GM18517 (cell line): ENCODE measurements at regions not wholly inside any gene's neighbourhood (a gene's known extent, or its start where the extent isn't known, plus 50 kb on each side); places are given as distances from the start of the nearest gene placed in this dataset.

Experiments
- ATAC-seq: cut with Tn5 transposase; IDR thresholded peaks from one replicate; pipeline ENCODE4 v1.9.1; 2021; ENCODE audit warnings: mild to moderate bottlenecking, moderate library complexity; ENCODE audit not compliant: unreplicated experiment

DNA sequence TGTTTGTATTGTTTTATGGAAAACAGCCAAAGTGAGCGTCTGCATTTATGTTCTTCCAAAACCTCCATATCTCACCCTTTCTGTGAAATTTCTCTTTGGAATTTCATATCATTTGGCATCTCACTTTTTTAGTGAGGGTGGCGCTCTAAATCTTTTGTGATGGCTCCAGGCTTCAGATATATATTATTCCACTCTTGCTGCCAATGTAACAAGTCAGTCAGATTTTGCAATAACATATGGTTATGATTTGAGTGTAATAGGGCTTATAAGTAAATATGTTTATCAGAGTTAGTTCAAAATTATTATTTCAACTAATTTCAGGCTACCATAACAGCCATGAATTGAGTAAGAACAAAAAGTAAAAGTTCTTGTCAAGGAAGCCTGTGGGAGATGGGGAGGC is 314.7 kb downstream of the PDGFC start:
- ATAC-seq, result no peak

- no peak for ATAC-seq
Observed at GRCh38 chr4:156654410-156654809, 317.2 kb downstream of the PDGFC start.

DNA sequence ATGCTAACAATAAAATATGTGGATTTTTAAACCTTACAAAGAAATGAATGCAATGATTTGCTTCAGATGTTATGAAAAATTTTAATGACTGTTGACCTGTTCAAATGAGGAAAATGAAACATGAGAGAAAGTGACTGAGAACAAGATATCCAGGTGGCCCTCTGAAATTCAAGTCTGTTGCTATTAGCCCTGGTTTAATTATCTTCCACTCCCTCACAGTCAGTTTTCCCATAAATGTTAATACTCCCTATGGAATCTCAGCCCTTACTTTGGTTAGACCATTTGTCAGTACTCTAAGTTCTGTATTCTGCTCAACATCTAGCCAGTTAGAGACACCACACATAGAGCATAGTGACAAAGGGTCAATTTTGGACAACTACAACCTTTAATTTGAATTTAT is 327.8 kb downstream of the PDGFC start:
- ATAC-seq, result no peak

DNA sequence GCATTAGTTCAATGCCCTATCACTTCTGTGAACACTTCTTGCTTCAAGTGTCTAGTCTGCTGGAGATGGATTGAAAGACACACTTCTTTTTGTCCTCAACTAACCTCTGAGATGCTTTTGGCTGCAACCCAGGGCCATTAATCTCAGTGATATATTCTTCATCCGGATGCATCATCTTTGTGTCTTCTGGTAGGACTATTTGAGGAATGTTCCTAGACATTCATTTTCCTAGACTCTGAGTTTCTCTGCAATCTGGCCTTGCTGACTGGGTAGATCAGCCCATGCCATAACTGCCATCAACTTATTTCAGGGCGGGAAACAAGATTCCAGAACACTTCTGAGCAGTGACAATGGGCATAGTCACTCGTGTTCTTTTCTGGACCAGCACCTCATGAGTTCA is 329.4 kb downstream of the PDGFC start:
- ATAC-seq, result no peak

DNA sequence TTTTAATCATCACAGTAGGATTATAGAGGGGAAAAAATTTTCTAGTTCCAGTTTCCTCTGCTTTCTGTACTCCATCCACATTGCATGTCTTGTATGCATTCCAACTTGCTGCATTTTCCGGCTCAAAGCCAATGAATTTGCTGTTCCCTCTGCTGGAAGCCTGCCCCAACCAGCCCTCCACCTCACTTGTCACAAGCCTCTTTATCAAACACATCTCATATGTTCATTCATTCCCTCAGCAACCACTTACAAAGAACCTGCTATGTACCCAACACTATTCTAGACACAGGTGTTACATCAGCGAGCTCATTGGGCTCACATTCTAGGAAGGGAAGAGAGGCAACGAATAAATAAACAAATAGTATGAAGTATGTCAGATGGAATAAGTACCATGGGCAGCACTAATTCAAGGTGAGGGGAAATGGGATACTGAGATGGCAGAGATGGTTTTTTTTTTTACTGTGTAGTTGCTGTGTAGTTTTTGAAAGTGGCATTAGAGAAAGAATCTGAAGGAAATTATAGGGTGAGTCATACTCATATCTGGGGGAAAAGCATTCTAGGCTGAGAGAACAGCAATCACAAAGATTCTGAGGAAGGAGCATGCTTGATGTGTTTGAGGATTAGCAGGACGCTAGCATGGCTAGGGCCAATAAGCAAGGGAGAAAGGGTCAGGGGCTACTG is 332.5 kb downstream of the PDGFC start:
- no peak for ATAC-seq

GRCh38 chr4:156638334-156638733 is 333.3 kb downstream of the PDGFC start:
- no peak for ATAC-seq

DNA sequence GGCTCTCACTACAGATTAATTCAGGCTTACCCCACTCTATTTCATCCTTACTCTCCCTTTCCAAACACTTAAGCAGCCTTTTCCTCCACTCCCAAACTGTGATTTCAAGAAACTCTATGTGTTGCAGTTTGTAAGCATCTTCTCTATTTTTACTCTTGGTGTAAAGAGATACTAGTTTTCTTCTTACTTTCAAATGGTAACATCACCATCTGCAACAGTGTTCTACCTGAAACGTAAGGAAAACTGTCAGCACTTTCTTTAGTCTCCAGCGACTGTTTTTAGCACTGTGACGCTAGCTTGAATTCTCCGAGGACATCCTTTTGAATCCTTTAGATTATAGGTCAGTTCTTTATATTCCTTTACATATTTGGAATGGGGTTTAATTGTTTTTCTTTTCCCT is 335.2 kb downstream of the PDGFC start:
- no peak for ATAC-seq

GRCh38 chr4:156635051-156635450 is 336.5 kb downstream of the PDGFC start:
- no peak for ATAC-seq

DNA sequence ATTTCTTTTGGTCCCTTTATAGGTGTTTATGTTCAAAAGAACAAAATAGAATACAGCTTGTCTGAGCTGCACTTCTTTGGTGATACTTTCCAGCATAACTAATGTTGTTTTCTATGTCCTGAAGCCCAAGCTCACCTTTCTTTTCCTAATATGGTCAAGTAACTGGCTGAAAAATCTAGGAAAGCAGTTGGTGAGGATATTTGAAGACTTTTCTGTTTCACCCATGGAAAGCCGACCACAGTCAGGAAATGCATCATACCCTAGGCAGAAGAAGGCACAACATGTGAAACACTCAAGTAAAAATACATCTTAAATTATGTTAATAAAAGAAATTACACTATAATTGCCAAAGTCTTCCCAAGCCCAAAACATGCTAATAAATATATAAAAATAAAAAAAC is 337.0 kb downstream of the PDGFC start:
- no peak for ATAC-seq

DNA sequence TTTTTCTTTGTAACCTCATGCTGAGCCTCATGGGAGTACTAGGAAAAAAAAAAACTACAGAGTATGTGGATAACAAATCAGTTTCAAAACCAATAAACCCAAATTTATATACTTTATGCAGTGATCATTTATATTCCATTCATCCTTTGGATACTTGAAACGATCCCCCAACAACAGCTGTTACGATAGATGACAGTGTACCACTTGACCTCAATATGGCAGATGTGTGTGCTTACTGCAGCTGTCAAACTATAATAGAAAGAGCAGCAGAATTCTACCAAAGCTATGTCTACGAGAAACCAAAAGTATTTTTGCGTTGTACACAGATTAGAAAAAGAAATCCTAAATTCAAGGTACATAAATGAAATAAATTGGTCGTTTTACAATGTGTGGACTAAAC is 337.8 kb downstream of the PDGFC start:
- no peak for ATAC-seq

- no peak for ATAC-seq
Observed at GRCh38 chr4:156628858-156629257, 342.7 kb downstream of the PDGFC start.

GRCh38 chr4:156623376-156623775 is 348.2 kb downstream of the PDGFC start:
- no peak for ATAC-seq

GRCh38 chr4:156620786-156621185 is 350.8 kb downstream of the PDGFC start:
- no peak for ATAC-seq

- ATAC-seq, result no peak
Observed at GRCh38 chr4:156619154-156619934, 352.3 kb downstream of the PDGFC start.

- no peak for ATAC-seq
Observed at GRCh38 chr4:156615066-156615531, 356.5 kb downstream of the PDGFC start.

DNA sequence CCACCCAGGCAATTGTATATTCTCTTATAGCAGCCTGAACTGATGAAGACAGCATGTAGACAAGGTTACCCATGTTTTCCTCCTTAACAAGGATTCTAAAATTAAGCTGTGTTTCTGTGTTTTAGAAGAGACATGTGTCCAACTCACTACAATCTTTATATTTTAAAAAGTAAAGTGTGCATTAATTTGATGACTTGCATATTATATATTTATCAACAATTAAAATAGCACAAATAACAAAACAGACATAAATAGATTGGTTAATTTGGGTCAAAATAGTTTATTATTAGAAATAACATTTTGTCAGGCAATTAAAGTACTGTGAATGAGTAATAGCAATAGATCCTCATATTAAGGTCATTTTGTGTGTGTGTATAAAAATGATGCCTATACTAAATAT is 357.1 kb downstream of the PDGFC start:
- no peak for ATAC-seq

- no peak for ATAC-seq
Observed at GRCh38 chr4:156609421-156609820, 362.2 kb downstream of the PDGFC start.

- no peak for ATAC-seq
Observed at GRCh38 chr4:156608651-156609050, 362.9 kb downstream of the PDGFC start.

GRCh38 chr4:156607478-156607857 is 364.1 kb downstream of the PDGFC start:
- ATAC-seq, result no peak

GRCh38 chr4:156606554-156607477 is 364.8 kb downstream of the PDGFC start:
- no peak for ATAC-seq

- no peak for ATAC-seq
Observed at GRCh38 chr4:156598138-156598681, 373.4 kb downstream of the PDGFC start.
